ENCODE measurements at regions not wholly inside any gene's neighbourhood (a gene's known extent, or its start where the extent isn't known, plus 50 kb on each side); places are given as distances from the start of the nearest gene placed in this dataset.

- TF ChIP-seq CTCF (IDR thresholded peaks at IDR 0.05) (no peak), POLR2AphosphoS5 (IDR thresholded peaks at IDR 0.05; ENCODE audit: low read depth, low read length) (no peak), TCF7L2 (IDR thresholded peaks at IDR 0.05; ENCODE audit: low read depth, low read length) (no peak)
Observed at GRCh38 chr1:34621916-34622315, 132.9 kb upstream of the GJB5 start.

Measured in Panc1 (cell line).